Endothelial cell of umbilical vein (primary cell): ENCODE measurements at regions not wholly inside any gene's neighbourhood (a gene's known extent, or its start where the extent isn't known, plus 50 kb on each side); places are given as distances from the start of the nearest gene placed in this dataset.

Source experiments
- BruUV-seq: library from RNA; stranded (reverse); fragments of 400-500 nt; replicated peaks from 2 replicates; lab custom pipeline; 2021; lab: Mats Ljungman, UMichigan
- CTCF ChIA-PET: fragments of 300-600, 350-600 bp; sonication (Branson Sonifier 250); formaldehyde crosslinking; loops from one replicate; lab custom pipeline; 2021; ENCODE audit warnings: antibody characterized with exemption, inconsistent platforms; lab: Charles Lee
- POLR2A ChIA-PET: fragments of 300-600, 350-600 bp; sonication (Branson Sonifier 250); formaldehyde crosslinking; loops from one replicate; lab custom pipeline; 2021; ENCODE audit warnings: antibody characterized with exemption, inconsistent platforms; lab: Charles Lee
- DNase-seq: peaks from one replicate; pipeline ENCODE4 v3.0.0-alpha.2; 2011; ENCODE audit warnings: low read depth, low spot score
- FAIRE-seq: peaks from 2 replicates; lab custom pipeline; 2011; peaks lifted over from hg19 to GRCh38; lab: Jason Lieb, UNC
- H2AFZ ChIP-seq: 2 replicates; pipeline ENCODE4 v1.6.0; 2012; ENCODE audit warnings: low read depth, low read length, control low read depth, inconsistent platforms
- H3K27ac ChIP-seq: 2 replicates; pipeline ENCODE4 v1.5.1; 2011; ENCODE audit warnings: low read depth, mild to moderate bottlenecking, control low read depth, low read length, moderate library complexity; ENCODE audit not compliant: insufficient read depth
- H3K27me3 ChIP-seq, 2 experiments: 2 replicates each; pipeline versions ENCODE4 v1.6.0 to v1.6.1; 2011; ENCODE audit warnings: low read length in 2 of 2, mixed read lengths in 1 of 2; ENCODE audit not compliant: control insufficient read depth in 2 of 2, insufficient read depth in 2 of 2
- H3K36me3 ChIP-seq, 2 experiments: 2 replicates in 1 of 2; 3 replicates in 1 of 2; pipeline ENCODE4 v1.5.1; 2011; ENCODE audit warnings: low read length in 2 of 2, mild to moderate bottlenecking in 1 of 2, moderate library complexity in 1 of 2; ENCODE audit not compliant: control insufficient read depth in 2 of 2, insufficient read depth in 2 of 2; ENCODE audit errors: extremely low read depth in 1 of 2
- H3K4me1 ChIP-seq: 3 replicates; pipeline ENCODE4 v1.5.1; 2011; ENCODE audit warnings: mild to moderate bottlenecking, low read length; ENCODE audit not compliant: control insufficient read depth, insufficient read depth; ENCODE audit errors: extremely low read depth
- H3K4me2 ChIP-seq: 2 replicates; pipeline ENCODE4 v1.6.1; 2011; ENCODE audit warnings: low read length, control low read depth, mixed read lengths; ENCODE audit not compliant: insufficient read depth
- H3K4me3 ChIP-seq, 3 experiments: fragments of 200-600 bp in 1 of 3; sonication (generic), shearing (Covaris generic) in 1 of 3; replicated peaks in 1 of 3; 2 replicates each; pipeline ENCODE4 v1.5.1; 2011 to 2016; ENCODE audit warnings: control low read depth in 3 of 3, low read length in 3 of 3, mild to moderate bottlenecking in 2 of 3, inconsistent platforms in 1 of 3, low read depth in 1 of 3, moderate library complexity in 1 of 3; ENCODE audit not compliant: insufficient read depth in 1 of 3
- H3K79me2 ChIP-seq: 2 replicates; pipeline ENCODE4 v1.6.0; 2012; ENCODE audit warnings: low read length, inconsistent platforms; ENCODE audit not compliant: control insufficient read depth, insufficient read depth
- H3K9ac ChIP-seq: replicated peaks from 2 replicates; pipeline ENCODE3; 2011; ENCODE audit warnings: low read length, control low read depth; ENCODE audit not compliant: insufficient read depth; ENCODE audit errors: extremely low read depth
- H3K9me1 ChIP-seq: replicated peaks from 3 replicates; pipeline ENCODE4 v1.6.0; 2011; ENCODE audit warnings: mild to moderate bottlenecking, low read length; ENCODE audit not compliant: control insufficient read depth, insufficient read depth; ENCODE audit errors: extremely low read depth
- H3K9me3 ChIP-seq: replicated peaks from 2 replicates; pipeline ENCODE4 v1.5.1; 2012; ENCODE audit warnings: low read length, inconsistent platforms; ENCODE audit not compliant: control insufficient read depth, insufficient read depth
- H4K20me1 ChIP-seq: replicated peaks from 2 replicates; pipeline ENCODE3; 2011; ENCODE audit warnings: mild to moderate bottlenecking, low read length; ENCODE audit not compliant: control insufficient read depth, insufficient read depth; ENCODE audit errors: extremely low read depth
- FOS ChIP-seq: IDR thresholded peaks from 2 replicates; pipeline ENCODE4 v1.6.1; 2011; ENCODE audit warnings: mild to moderate bottlenecking, low read length, moderate library complexity, borderline replicate concordance; ENCODE audit not compliant: insufficient read depth
- JUN ChIP-seq: IDR thresholded peaks from 2 replicates; pipeline ENCODE4 v1.6.1; 2011; ENCODE audit warnings: borderline replicate concordance, low read depth; ENCODE audit not compliant: insufficient read length, insufficient read depth
- MYC ChIP-seq: IDR thresholded peaks from one replicate; pipeline ENCODE4 v1.6.1; 2011; ENCODE audit warnings: mild to moderate bottlenecking, low read depth, low read length
- POLR2A ChIP-seq: IDR thresholded peaks from 2 replicates; pipeline ENCODE4 v1.6.1; 2012; ENCODE audit warnings: low read depth, mild to moderate bottlenecking, control low read depth, low read length
- dilution Hi-C: fragments of 300-500 bp; cut with MboI; formaldehyde crosslinking; loops from one replicate; pipeline ENCODE4 v1.15.0; 2019; ENCODE audit warnings: low sequenced_read_pairs; ENCODE audit not compliant: extremely low pct_ligation_motif_present
- intact Hi-C: fragments of 100-400 bp; cut with micrococcal nuclease; formaldehyde crosslinking; loops from one replicate; pipeline ENCODE4 v1.10.0; 2022
- TF ChIP-seq, protein P1 (sequence below): IDR thresholded peaks from 2 replicates; pipeline ENCODE4 v1.6.1; 2011; ENCODE audit not compliant: insufficient read depth, insufficient read length

DNA sequence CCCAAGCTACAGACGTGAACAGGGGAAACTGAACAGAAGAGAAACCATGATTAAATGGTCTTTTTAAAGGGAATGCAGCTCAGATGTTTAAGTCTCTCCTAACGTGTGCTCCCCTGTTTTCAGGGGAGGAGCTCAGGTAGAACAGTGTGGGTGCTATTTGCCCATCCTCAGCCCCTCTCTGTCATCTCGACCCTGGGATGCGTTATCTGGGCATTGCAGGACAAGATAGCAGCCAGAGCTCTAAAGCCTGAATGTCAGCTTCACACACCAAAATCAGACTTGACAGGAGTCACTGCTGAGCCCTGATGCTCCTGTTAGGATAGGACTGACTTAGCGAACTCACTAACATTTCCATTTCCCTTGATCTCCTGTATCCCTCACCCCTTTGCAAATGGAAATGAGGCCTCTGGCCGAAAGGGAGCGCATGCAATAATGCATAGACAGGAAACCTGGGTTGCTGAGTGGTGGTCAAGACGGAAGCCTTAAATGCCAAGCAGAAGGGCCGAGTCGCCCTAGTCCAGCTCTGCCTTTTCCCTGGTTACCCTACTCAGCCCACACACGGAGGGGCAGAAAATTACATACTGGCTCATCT, 234.9 kb upstream of the TPM1 start:
- POLR2A ChIA-PET: no interaction called here
- Histone ChIP-seq H4K20me1 (no peaks in the 10 kb centered on the region), H3K9me1 (no peaks in the 10 kb centered on the region), H3K9me3 (no peaks in the 10 kb centered on the region), H3K4me2 (no peak overlapping the region), H3K79me2 (no peaks in the 10 kb centered on the region), H3K4me3 (no peak overlapping the region), H3K9ac (no peak overlapping the region), H2AFZ (no peak overlapping the region), H3K4me1 (no peaks in the 10 kb centered on the region), H3K27me3 (no peaks in the 10 kb centered on the region), H3K36me3 (no peaks in the 10 kb centered on the region), H3K27ac (no peak overlapping the region)
- BruUV-seq: no TSS peak
- FAIRE-seq: no peak
- CTCF ChIA-PET: interaction anchor here (1.1 kb wide), 1 partner anchor 25 kb away, joined by 3 read pairs; no protein-coding TSS in a partner anchor
- dilution Hi-C loops: no loop called here
- DNase-seq: no peak
- no peak for TF ChIP-seq JUN
- TF ChIP-seq MYC: no peak
- TF ChIP-seq FOS: no peak
- TF ChIP-seq, protein P1, sequence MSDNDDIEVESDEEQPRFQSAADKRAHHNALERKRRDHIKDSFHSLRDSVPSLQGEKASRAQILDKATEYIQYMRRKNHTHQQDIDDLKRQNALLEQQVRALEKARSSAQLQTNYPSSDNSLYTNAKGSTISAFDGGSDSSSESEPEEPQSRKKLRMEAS: no peak
- intact Hi-C loops: no loop called here

DNA sequence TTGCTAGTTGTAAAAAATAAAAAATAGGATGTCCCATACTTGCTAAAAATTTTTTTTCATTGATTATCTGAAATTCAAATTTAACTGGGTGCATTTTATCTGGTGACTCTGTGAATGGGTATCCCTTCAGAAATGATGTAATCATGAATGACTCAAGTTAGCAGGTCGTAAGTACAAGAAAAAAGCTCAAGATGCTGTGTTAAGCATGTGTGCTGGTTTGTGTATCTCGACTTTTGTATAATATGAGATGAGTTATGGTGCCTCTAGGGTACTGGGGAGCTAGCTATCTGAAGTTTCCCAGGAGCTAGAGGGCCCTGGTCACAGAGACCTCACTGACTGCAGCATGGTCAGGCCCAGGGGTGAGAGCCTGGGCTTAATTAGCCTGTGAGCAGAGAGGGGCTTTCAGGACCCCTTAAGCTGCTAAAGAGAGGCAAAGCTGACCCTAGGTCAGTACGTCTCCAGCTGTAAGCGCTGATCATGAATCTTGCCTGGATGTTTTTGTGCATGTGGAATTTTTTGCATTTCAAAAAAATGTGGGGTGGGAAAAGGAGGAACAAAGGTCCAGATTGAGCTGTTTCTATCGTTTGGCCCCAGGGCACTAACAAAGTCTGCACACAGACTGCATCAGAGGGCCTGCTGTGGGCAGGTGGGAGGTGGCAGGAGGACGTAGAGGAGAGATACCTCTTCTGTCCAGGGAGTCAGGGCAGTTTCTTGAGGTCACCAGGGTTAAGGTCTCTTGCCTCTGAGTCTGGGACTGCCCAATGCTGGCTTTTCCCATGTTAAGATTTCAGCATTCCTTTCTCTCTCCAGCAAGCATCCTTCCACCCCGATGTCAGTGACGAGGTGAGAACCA, 233.2 kb upstream of the TPM1 start:
- FAIRE-seq (no peak), DNase-seq (no peak)
- CTCF ChIA-PET: no interaction called here
- no peaks in the 10 kb centered on the region for H3K9me3 ChIP-seq
- no peaks in the 10 kb centered on the region for H3K36me3 ChIP-seq
- H3K27me3 ChIP-seq: no peaks in the 10 kb centered on the region
- dilution Hi-C loops: no loop called here
- no peak overlapping the region for H3K4me3 ChIP-seq
- H3K9me1 ChIP-seq: no peaks in the 10 kb centered on the region
- H3K79me2 ChIP-seq: no peaks in the 10 kb centered on the region
- H4K20me1 ChIP-seq: no peaks in the 10 kb centered on the region
- intact Hi-C loops: no loop called here
- POLR2A ChIA-PET: no interaction called here
- no peak overlapping the region for H3K9ac ChIP-seq
- TF ChIP-seq POLR2A: no peak
- TF ChIP-seq, protein P1: no peak
- TF ChIP-seq JUN: no peak
- H3K4me1 ChIP-seq: no peaks in the 10 kb centered on the region
- no peak overlapping the region for H3K27ac ChIP-seq
- no TSS peak for BruUV-seq
- no peak overlapping the region for H2AFZ ChIP-seq
- H3K4me2 ChIP-seq: no peak overlapping the region
